HG03103 (cell line): ENCODE measurements at regions not wholly inside any gene's neighbourhood (a gene's known extent, or its start where the extent isn't known, plus 50 kb on each side); places are given as distances from the start of the nearest gene placed in this dataset.
"Not testable (repeated sequence)": the region's sequence is repeated elsewhere in the genome, so short reads cannot be mapped to it uniquely, and the experiment has no call there.

Source experiments
- ATAC-seq: cut with Tn5 transposase; IDR thresholded peaks from one replicate; pipeline ENCODE4 v1.9.1; 2021; ENCODE audit warnings: low read depth; ENCODE audit not compliant: unreplicated experiment

DNA sequence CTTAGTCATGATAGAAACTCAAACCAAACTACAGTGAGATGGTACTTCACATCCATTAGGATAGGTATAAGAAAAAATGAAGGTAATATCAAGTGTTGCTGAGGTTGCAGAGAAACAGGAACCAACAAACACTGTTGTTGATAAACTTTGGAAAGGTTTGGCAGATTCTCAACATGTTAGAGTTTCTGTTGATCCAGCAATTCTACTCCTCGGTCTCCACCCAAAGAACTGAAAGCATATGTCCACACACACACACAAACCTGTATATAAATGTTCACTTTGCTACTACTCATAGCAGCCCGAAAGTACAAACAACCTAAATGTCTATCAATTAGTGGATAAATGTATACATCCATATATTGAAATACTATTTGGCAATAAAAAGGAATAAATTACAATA, 128.3 kb upstream of the CARMIL1 start:
- no peak for ATAC-seq

DNA sequence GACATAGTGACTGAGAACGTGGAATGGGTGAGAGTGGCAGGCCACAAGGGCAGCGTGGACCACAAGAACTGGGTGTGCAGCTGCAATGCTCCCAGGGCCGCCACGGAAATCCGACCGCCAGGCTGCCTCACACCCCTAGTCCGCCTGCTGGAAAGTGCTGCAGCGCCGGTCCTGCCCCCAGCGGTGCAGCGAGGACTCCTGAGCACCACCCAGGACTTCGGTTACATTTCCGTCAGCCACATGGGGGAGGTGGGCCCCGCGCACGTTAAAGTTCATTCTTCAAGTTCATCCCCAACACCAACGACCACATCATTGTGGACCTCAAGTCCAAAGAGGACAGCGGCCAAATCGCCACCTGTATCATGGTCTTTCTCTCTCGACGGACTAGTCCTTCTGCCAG, 126.1 kb upstream of the CARMIL1 start:
- ATAC-seq, result no peak

- ATAC-seq, result no peak
Observed at GRCh38 chr6:25154034-25154596, 125.1 kb upstream of the CARMIL1 start.

- ATAC-seq, result no peak
Observed at GRCh38 chr6:25155211-25155610, 124.0 kb upstream of the CARMIL1 start.

DNA sequence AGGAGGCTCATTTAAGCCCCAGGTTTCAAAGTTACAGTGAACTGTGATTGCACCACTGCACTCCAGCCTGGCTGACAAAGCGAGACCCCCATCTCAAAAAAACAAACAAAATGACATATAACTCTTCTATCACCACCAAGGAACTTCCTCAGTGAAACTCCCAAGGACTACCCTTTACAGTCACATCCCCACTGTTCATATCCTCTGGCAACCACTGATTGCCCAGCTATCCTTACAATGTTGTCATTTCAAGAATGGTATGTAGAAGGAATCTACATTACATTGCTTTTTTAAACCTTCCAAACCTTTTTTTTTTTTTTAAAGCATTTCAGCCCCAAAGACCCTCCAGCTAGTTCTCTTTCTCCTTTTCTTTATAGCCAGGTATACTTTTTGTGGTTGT, 123.1 kb upstream of the CARMIL1 start:
- ATAC-seq, result no peak

- ATAC-seq, result no peak
Observed at GRCh38 chr6:25157183-25157582, 122.0 kb upstream of the CARMIL1 start.

- no peak for ATAC-seq
Observed at GRCh38 chr6:25157842-25158241, 121.3 kb upstream of the CARMIL1 start.

DNA sequence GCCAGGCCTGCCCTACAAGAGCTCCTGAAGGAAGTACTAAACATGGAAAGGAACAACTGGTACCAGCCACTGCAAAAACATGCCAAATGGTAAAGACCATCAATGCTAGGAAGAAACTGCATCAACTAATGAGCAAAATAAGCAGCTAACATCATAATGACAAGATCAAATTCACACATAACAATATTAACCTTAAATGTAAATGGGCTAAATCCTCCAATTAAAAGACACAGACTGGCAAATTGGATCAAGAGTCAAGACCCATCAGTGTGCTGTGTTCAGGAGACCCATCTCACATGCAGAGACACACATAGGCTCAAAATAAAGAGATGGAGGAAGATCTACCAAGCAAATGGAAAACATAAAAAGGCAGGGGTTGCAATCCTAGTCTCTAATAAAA, 119.0 kb upstream of the CARMIL1 start:
- ATAC-seq, result not testable (repeated sequence)

- ATAC-seq, result no peak
Observed at GRCh38 chr6:25165177-25165576, 114.0 kb upstream of the CARMIL1 start.

DNA sequence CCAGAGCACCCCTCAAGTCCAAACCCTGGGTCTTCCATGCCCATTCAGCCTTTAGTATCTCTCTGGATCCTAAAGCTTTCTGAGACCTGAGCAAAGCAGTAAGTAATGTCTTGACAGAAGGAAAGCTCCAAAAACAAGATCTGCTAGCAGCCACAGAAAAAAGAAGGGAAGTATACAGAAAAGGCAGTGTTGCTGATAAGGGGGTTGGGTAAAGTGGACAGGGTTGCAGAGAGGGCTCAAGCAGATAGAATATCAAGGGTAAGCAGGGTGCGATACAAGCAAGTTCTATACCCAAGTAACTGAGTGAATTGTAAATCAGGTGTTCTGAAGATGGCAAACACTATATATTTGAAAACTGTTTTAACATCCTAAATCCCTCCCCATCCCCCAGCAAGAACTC, 113.4 kb upstream of the CARMIL1 start:
- no peak for ATAC-seq

- ATAC-seq, result no peak
Observed at GRCh38 chr6:25166955-25167748, 112.0 kb upstream of the CARMIL1 start.

DNA sequence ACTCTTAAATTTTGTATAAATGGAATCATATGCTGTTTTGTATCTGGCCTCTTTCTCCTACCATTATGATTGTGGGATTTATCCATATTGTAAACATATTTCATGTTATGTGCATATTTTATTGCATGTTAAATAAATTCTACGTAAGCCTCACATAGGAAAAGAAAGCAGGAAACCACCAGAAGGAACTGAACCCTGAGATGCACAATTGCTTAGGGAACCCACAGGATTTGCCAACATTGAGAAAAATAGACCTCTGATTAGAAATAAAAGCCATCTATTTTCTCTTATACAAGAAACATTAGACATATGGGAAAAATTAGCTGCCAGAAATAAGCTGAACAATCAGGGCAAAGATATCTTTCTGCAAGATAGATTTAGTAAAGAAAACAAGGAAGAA, 111.2 kb upstream of the CARMIL1 start:
- no peak for ATAC-seq

GRCh38 chr6:25168637-25169036, 110.5 kb upstream of the CARMIL1 start:
- ATAC-seq, result no peak

GRCh38 chr6:25169553-25169952, 109.6 kb upstream of the CARMIL1 start:
- ATAC-seq, result no peak

- ATAC-seq, result no peak
Observed at GRCh38 chr6:25169961-25170360, 109.2 kb upstream of the CARMIL1 start.

DNA sequence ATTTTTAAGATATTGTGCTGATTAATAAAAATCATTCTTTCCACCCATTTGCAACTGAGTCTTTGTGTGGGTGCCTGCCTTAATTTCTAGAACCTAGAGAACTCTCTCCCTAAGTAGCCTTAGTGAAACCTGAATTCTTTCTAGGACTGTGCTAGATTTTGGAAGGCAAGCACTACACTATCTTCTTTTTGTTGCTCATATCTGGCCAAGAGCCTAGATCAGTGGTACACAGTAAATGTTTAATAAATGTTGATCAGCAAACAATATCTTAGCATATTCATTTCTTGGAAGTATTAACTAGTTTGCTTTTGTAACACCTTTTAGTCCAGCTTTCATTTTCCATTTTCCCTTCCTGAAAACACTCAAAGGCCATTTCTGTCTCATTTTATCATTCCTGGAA, 108.5 kb upstream of the CARMIL1 start:
- no peak for ATAC-seq

- no peak for ATAC-seq
Observed at GRCh38 chr6:25171301-25171700, 107.9 kb upstream of the CARMIL1 start.

DNA sequence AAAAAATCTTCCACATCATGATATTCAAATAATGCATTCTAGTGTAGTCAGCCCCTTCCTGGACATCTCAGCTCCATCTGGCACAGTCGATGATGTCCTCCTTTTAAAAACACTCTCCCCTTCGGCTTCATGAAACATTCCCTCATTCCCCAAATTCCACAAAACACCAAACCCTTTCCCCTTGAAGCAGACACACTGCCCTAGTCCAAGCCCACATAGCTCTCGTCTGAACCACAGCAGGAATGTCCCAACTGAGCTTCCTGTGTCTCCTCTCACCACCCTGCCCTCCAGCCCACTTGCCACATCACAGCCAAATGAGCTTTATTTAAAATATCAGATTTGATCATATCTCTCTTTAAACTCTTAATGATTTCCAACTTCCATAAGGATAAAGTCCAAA, 106.4 kb upstream of the CARMIL1 start:
- no peak for ATAC-seq

- no peak for ATAC-seq
Observed at GRCh38 chr6:25173246-25173645, 105.9 kb upstream of the CARMIL1 start.

DNA sequence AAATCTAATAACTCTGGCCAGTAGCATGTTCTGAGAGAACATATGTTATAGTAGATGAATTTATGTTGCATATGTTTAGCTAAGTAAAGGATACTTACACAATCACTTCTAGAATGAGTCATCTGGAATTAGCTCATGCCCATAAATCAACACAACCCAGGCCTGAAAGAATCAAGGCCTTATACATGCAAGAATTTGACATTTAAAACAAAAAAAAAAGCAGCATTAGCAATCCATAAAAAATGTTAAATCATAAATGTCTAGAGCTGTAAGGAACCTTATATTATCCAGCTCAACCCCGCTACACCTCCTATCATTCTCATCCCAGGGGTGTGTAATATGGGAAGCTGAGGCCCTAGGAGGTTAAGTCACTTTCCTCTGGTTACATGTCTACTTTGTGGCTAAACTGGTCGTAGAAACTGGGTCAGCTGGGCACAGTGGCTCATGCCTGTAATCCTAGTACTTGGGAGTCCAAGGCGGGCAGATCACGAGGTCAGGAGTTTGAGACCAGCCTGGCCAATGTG, 105.2 kb upstream of the CARMIL1 start:
- no peak for ATAC-seq

DNA sequence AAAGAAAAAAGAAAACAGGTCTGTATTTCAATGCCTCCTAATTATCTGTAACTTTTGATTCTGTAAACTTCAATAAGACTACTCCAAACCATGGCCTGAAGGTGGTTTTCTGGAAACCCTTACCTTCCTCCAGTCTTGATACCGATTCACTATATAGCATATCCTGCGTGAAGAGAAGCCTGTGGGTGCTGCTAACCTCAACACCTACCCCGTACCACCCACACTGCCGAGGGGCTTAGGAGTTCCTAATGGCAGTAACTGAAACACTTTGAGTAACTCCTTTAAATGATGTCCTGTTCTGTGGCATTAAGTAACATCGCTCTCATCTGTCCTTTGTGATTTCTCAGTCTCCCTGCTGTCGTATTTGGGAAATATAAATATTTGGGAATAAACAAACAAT, 104.5 kb upstream of the CARMIL1 start:
- ATAC-seq, result no peak

GRCh38 chr6:25175196-25175595, 104.0 kb upstream of the CARMIL1 start:
- no peak for ATAC-seq
